ENCODE measurements at regions not wholly inside any gene's neighbourhood (a gene's known extent, or its start where the extent isn't known, plus 50 kb on each side); places are given as distances from the start of the nearest gene placed in this dataset.
"Not testable (repeated sequence)": the region's sequence is repeated elsewhere in the genome, so short reads cannot be mapped to it uniquely, and the experiment has no call there.

GRCh38 chr2:81542119-81542518, 1237.6 kb upstream of the LRRTM1 start:
- DNase-seq (ENCODE audit: low read depth) = no peak

GRCh38 chr2:81529944-81530343, 1225.4 kb upstream of the LRRTM1 start:
- DNase-seq (ENCODE audit: low read depth) = no peak

- no peak for DNase-seq (ENCODE audit: low read depth)
Measured at GRCh38 chr2:81528852-81529480, 1224.4 kb upstream of the LRRTM1 start.

GRCh38 chr2:81523344-81523743, 1218.8 kb upstream of the LRRTM1 start:
- DNase-seq (ENCODE audit: low read depth) = no peak

- no peak for DNase-seq (ENCODE audit: low read depth)
Measured at GRCh38 chr2:81513328-81513727, 1208.8 kb upstream of the LRRTM1 start.

- no peak for DNase-seq (ENCODE audit: low read depth)
Measured at GRCh38 chr2:81505586-81505985, 1201.0 kb upstream of the LRRTM1 start.

- DNase-seq (ENCODE audit: low read depth) = no peak
Measured at GRCh38 chr2:81495556-81495955, 1191.0 kb upstream of the LRRTM1 start.

- DNase-seq (ENCODE audit: low read depth) = no peak
Measured at GRCh38 chr2:81483254-81483653, 1178.7 kb upstream of the LRRTM1 start.

- no peak for DNase-seq (ENCODE audit: low read depth)
Measured at GRCh38 chr2:81481994-81482368, 1177.4 kb upstream of the LRRTM1 start.

- DNase-seq (ENCODE audit: low read depth) = no peak
Measured at GRCh38 chr2:81481242-81481993, 1176.9 kb upstream of the LRRTM1 start.

- no peak for DNase-seq (ENCODE audit: low read depth)
Measured at GRCh38 chr2:81467096-81467495, 1162.5 kb upstream of the LRRTM1 start.

GRCh38 chr2:81462420-81462819, 1157.9 kb upstream of the LRRTM1 start:
- no peak for DNase-seq (ENCODE audit: low read depth)

GRCh38 chr2:81445176-81445575, 1140.6 kb upstream of the LRRTM1 start:
- no peak for DNase-seq (ENCODE audit: low read depth)

- no peak for DNase-seq (ENCODE audit: low read depth)
Measured at GRCh38 chr2:81437456-81438000, 1133.0 kb upstream of the LRRTM1 start.

- DNase-seq (ENCODE audit: low read depth) = no peak
Measured at GRCh38 chr2:81436256-81436655, 1131.7 kb upstream of the LRRTM1 start.

GRCh38 chr2:81412681-81413080, 1108.1 kb upstream of the LRRTM1 start:
- no peak for DNase-seq (ENCODE audit: low read depth)

GRCh38 chr2:81403508-81403907, 1099.0 kb upstream of the LRRTM1 start:
- DNase-seq (ENCODE audit: low read depth) = no peak

- DNase-seq (ENCODE audit: low read depth) = no peak
Measured at GRCh38 chr2:81396417-81397019, 1092.0 kb upstream of the LRRTM1 start.

GRCh38 chr2:81395746-81396145, 1091.2 kb upstream of the LRRTM1 start:
- no peak for DNase-seq (ENCODE audit: low read depth)

- DNase-seq (ENCODE audit: low read depth) = no peak
Measured at GRCh38 chr2:81389203-81389602, 1084.7 kb upstream of the LRRTM1 start.

GRCh38 chr2:81363800-81364199, 1059.2 kb upstream of the LRRTM1 start:
- no peak for DNase-seq (ENCODE audit: low read depth)

- not testable (repeated sequence) for DNase-seq (ENCODE audit: low read depth)
Measured at GRCh38 chr2:81362468-81362867, 1057.9 kb upstream of the LRRTM1 start.

GRCh38 chr2:81355436-81355835, 1050.9 kb upstream of the LRRTM1 start:
- no peak for DNase-seq (ENCODE audit: low read depth)
